HG03103 (cell line): ENCODE measurements at regions not wholly inside any gene's neighbourhood (a gene's known extent, or its start where the extent isn't known, plus 50 kb on each side); places are given as distances from the start of the nearest gene placed in this dataset.

Experiments used
- ATAC-seq: cut with Tn5 transposase; IDR thresholded peaks from one replicate; pipeline ENCODE4 v1.9.1; 2021; ENCODE audit warnings: low read depth; ENCODE audit not compliant: unreplicated experiment

- ATAC-seq = no peak
Measured at GRCh38 chr1:106754957-106755356, 301.5 kb upstream of the PRMT6 start.

DNA sequence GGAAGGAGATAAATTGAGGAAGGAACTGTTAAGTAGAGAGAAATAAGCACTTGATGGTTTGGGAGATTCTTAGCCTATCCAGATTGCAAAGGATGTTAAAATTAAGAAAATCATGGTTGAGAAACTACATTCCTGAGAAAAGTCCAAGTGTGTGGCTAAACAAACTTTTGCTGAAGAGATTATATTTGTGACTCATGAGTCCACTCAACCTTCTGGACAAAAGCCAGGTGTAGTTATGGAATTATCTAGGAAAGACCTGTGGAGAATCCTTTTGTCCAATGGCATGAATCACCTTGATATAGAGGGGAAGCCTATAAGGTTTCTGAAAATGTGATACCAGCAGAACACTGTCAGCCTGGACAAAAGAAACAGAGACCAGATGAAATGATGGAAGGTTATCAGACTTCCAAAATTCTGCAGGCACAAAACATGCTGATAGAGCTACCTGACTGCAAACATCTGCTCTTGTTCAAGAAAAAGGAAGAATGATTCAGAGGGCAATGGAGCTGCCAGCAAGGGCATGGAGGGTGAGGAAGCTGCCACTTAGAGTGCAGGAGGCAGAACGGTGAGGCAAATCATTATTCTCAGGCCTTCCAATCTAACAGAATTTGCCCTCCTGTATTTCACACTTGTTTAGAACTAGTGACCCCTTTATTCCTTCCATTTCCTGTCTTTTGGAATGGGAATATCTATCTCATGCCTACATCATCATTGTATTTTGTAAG is 300.6 kb upstream of the PRMT6 start:
- ATAC-seq = no peak

GRCh38 chr1:106756752-106757151 is 299.7 kb upstream of the PRMT6 start:
- ATAC-seq = no peak

DNA sequence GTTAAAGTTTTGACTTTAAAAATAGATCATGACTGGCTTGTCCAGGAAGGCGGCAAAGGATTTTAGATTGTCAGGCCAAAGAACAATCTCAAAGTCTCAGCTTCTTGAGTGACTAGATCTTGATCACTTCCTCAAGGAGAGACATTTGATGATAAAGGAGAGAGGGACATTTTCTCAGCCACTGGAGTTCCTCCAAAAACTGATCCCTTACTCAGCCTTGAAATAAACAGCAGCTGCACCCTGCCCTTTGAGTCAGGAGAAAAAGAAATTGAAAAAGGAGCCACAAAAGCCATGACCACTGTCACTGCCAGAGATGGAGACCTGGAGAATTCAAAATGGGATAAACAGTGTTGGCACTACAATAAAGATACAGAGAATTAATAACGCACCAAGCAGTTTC is 288.4 kb upstream of the PRMT6 start:
- ATAC-seq = no peak

DNA sequence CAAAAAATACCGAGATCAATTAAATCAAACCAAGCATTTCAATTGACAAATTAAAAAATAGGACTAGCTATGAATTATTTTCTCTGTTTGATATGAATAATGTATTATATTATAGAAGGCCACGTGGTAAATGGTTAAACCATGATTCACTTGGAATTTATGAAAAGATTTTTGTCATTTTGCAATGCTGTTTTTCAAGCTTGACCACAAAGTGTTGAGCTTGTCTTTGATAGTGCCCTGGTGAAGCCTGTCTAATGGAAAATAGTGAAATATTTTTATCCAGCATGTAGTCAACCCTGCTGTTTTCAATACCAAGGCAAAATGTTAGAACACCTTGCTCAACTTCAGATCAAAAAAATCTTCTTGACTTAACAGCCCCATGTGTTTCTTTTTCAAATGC is 288.0 kb upstream of the PRMT6 start:
- ATAC-seq = no peak

DNA sequence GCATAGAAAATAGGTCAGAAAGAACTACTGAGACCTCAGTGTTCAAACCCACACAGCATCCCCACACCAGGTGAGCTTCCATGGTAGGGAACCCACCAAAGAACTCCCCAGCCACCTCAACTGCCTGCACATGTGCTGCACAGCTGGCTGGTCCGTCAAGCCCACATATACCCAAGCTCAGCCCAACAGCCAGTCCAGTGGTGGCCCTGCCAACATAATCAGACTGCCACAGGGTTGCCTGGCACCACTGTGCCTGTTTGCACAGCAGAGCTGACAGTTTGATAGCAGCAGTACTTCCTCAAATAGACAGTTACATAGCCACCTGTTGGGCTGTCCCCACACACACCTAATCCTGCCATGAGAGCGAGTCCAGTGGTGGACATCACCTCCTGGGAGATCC is 283.3 kb upstream of the PRMT6 start:
- no peak for ATAC-seq

DNA sequence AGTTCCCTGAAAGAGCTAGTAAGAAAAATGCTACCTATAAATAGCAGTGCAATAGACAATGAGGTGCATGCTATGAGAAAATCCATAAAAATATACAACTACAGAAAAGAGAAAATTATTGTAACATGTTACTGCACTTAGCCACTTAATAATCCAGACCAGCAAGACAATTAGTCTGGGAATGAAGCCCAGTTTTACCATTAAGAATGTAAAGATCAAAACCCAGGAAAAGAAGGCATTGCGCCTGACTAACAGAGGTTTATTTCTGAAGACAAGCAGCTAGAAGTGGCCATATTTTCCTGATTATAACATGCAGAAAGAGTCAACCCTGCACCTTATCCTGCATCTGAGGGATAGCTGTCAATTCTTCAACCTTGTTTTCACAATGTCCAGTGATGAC is 276.4 kb upstream of the PRMT6 start:
- no peak for ATAC-seq

DNA sequence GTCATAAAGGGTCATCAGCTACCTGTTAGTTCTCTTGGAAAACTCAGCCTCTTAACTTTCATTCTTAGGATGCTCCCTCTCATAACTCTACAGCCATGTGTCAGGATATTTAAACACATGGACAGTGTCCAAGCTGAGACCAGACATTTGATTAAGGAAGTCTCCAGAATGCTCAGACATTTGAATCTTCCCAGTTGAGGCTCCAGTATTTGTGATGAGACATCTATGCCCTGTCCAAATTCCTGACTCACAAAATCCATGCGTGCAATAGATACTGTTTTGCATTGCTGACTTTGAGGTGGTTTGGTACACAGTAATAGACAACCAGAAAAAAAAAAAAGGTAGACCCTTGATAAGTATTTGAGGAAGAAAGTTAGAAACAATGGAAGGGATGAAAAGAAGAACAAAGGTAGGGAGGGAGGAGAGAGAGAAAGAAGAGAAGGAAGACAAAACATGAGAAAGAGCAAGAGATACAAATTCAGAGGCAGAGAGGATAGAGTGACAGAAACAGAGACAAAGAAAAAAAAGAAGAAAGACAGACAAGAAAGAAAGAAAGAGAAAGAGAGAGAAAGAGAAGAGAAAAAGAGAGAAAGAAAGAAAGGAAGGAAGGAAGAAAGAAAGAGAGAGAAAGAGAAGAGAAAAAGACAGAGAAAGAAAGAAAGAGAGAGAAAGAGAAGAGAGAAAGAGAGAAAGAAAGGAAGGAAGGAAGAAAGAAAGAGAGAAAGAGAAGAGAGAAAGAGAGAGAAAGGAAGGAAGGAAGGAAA is 275.5 kb upstream of the PRMT6 start:
- ATAC-seq = no peak

DNA sequence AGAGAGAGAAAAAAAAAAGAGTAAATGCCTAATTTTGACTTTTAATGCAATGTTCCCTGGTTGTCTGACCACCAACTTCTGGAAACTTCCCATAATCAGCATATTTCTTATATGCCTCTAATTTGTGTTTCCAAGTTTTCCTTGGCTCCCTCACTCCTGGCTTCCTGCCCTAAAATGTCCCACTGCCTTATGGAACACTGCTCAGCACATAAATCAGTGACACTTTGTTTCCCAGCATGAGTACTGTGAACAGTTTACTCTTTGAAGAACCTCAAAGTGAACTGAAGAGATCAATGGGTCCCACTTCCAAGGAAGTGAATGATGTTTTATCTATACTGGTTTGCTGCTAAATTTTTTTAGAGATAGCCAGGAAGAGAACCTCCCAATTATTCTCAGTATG is 271.3 kb upstream of the PRMT6 start:
- no peak for ATAC-seq

GRCh38 chr1:106787520-106787919 is 269.0 kb upstream of the PRMT6 start:
- no peak for ATAC-seq

DNA sequence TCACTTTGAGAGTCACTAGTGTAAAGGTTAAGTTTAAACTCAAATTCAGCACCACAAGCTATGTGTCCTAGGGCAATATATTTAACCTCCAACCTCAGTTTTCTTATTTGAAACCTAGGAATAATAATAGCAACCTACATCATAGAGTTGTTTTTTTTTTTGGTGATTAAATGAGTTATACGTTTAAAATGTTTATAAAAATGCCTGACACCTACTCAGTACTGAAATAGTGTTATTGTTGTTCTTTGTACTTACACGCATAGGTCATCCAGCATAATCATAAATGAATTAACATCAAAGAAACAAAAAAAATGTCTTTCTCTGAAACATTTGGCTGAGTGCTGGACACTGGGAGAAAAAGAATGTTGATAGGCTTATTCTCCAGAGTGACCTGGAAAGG is 266.8 kb upstream of the PRMT6 start:
- ATAC-seq = no peak

DNA sequence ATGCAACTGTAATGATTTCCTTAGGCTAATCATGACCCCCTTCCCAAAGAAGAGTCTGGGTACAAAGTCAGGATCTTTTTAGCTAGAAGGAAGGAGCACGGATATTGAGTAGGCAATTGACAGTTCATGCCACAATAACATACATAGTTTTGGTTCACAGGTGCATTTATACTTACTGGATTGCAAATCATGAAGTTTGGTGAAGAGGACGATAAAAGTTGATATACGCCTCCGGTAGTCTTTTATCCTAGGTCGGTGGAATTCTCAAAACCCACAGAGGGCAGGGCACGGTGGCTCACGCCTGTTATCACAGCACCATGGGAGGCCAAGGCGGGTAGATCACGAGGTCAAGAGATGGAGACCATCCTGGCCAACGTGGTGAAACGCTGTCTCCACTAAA is 265.4 kb upstream of the PRMT6 start:
- no peak for ATAC-seq

DNA sequence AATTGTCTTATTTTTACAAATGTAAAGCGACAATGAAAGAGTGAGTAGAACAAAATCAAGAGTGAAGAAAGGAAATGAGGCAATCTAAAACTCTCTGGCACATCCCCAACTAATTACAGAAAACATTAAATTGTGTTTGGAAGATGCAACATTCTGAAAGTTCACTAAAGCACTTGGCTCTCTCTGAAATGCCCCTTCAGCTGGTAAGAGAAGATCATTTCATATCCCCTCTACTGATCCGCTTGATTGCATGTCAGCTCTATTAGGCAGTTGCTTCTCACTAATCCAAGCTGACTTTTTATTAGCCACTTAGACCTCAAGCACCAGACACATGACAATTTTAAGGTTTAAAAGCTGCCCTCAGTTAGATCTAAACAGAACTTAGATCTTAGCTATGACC is 262.8 kb upstream of the PRMT6 start:
- no peak for ATAC-seq

DNA sequence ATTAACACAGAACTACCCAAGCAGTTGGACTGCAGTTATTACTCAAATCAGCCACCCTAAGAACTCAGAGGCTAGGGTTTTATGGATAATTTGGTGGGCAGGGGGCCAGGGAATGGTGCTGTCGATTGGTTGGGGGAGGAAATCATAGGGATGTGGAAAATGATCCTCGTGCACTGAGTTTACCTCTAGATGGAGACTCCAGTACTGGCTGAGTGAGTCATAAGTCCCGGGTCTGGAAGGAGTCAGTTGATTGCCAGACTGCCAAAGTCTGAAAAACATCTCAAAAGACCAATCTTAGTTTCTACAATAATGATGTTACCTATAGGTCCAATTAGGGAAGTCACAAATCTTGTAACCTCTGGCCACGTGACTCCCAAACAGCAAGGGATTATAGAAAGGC is 257.5 kb upstream of the PRMT6 start:
- ATAC-seq = no peak

DNA sequence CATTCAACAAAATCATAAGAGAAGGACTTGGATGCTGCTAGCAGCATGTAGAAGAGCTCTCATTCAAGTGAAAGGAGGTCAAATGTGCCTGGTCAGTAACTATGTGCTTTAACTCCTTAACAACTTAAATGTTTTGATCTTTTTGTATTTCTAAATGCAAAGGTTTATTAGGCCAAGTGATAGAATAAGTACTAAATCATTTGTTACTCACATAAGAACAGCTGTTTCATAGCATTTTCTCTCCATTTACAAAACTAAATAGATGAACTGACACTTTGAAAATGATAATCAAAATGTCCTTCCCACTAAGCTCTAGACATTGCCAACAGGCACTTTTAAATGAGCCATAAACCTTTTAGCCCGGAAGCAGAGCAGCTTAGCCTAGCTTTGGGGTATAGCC is 254.3 kb upstream of the PRMT6 start:
- no peak for ATAC-seq

DNA sequence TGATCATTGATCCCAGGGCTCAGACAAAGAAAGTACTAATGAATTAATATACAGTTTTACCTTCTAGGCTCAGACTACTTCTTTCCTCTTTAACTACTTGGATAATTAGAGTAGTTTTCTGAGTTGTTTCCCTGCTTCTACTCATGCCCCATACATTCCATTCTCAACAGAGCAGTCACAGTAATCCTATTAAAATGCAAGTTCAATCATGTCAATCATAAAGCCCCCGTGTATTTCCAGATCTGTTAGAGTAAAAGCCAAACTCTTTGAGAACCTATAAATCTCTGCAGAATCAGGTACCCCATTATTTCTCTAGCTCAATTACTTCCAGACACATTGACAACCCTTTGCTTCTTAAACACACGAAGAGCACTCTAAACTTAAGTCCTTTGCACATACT is 242.1 kb upstream of the PRMT6 start:
- ATAC-seq = no peak

- no peak for ATAC-seq
Measured at GRCh38 chr1:106817575-106817974, 238.9 kb upstream of the PRMT6 start.

- ATAC-seq = no peak
Measured at GRCh38 chr1:106831511-106831910, 225.0 kb upstream of the PRMT6 start.

GRCh38 chr1:106836708-106837107 is 219.8 kb upstream of the PRMT6 start:
- peak; percentile 76 for ATAC-seq

DNA sequence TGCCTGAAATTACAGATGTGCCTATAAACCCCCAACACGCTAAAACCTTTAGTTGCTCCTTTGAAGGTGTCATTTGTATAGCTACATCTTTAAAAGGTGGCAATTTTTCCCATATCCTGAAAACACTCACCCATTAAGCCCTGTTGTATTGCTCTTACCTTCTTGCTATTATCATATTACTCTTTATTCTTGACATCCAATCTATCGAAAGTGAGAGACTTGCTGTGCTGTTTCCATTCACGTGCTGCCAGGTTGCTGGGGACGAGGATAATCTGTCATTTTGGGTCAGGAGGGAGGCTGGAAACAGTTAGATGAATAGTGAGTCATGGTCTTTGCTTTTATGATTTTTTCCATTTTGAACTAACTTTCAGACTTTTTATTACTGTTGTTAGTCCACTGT is 213.0 kb upstream of the PRMT6 start:
- no peak for ATAC-seq

DNA sequence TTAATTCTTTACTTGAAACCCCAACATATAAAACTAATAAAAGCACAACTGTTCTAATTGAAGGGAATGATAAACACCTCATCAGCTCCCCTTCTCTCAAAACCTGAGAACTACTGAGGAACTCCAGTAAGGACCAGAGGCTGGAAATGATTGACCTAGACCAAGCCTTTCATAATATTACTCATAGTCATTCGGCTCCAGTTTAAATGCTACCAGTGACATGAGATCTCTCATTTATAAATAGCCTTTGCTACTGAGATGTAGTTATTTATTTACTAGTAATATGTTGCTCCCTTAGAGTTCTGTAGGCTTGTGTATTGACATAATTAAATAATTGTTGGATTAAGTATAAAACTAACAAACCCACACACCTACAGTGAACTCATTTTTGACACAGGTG is 209.8 kb upstream of the PRMT6 start:
- no peak for ATAC-seq

DNA sequence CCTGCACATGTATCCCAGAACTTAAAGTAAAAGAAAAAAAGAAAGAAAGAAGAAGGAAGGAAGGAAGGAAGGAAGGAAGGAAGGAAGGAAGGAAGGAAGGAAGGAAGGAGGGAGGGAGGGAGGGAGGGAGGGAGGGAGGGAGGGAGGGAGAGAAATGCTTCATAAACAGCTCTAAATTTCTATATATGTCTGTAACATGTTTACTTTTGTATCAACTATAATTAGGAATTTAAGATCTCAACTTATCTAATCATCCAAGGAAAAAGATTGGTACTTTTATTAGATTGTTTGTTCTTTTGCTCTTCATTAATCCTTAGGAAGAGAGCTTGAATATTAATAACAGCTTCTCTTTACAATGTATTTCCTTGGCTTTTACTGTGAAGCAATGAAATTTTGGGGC is 195.4 kb upstream of the PRMT6 start:
- ATAC-seq = no peak
